G401.6 (cell line): ENCODE measurements at regions not wholly inside any gene's neighbourhood (a gene's known extent, or its start where the extent isn't known, plus 50 kb on each side); places are given as distances from the start of the nearest gene placed in this dataset.

Experiments used
- FAIRE-seq: peaks from 2 replicates; lab custom pipeline; 2012; peaks lifted over from hg19 to GRCh38; lab: Jason Lieb, UNC

DNA sequence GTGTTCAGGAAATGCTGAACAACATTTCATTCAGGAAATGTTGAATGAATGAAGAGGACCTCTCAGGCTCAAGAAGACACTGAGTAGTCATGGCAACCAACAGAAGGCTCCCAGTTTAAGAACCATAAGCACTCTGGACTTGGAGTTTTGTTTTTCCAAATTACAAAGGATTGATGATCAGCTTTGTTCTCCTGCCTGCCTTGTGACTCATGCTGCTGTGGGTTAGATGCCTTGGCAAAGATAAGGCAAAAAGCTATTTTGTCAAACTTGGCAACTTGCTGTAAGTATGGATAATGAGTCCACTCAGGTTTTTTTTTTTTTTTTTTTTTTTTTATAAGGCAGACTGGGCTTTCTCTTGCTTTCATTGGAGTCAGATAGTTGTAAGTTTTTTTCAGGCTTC lies 365.0 kb downstream of the TMEM232 start:
- no peak for FAIRE-seq

DNA sequence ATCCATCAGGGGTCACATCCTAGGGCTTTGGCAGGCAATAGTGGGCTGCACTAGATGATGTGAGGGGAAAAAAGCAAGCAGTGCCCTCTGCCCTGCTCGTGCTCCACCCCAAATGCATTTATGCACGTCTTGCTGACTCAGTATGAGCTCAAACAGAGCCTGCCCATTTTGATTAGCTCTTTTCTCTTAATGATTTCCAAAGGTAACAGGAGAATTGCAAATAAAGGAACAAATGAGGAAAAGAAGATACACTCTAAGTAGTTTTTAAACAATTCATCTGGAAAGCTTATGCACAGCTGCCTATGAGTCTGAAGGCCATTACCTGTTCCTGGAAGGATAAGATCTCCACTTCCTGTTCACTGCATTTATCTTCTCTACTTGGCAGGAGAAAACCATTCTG lies 364.2 kb downstream of the TMEM232 start:
- no peak for FAIRE-seq

DNA sequence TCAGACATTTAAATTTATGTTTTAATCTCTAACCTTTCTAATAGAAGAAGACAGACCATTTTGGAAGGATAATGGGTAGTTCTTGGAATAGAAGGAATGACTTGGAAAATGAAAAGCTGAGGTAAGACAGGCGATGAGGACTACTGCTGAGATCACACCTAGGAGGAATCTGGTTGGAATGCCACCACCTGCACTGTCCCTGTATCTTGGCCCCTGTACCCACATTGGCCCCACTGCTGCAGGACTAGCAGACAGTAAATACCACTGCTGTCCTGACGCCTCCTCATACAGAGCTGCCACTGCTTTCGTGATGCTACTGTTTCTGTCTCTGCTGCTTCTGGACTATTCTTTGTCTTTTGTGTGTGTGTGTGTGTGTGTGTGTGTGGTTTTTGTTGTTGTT lies 359.8 kb downstream of the TMEM232 start:
- FAIRE-seq, result no peak
